Mesendoderm (in vitro differentiated cells): ENCODE measurements at regions not wholly inside any gene's neighbourhood (a gene's known extent, or its start where the extent isn't known, plus 50 kb on each side); places are given as distances from the start of the nearest gene placed in this dataset.
"Not testable (repeated sequence)": the region's sequence is repeated elsewhere in the genome, so short reads cannot be mapped to it uniquely, and the experiment has no call there.

ENCODE experiments used
- DNase-seq: peaks from one replicate; pipeline ENCODE4 v3.0.0; 2013
- H2AK5ac ChIP-seq: 2 replicates; pipeline ENCODE4 v1.6.1; 2013; ENCODE audit warnings: low read length, inconsistent platforms
- H2BK120ac ChIP-seq: 2 replicates; pipeline ENCODE4 v1.6.1; 2013; ENCODE audit warnings: low read depth, mild to moderate bottlenecking, low read length, moderate library complexity, mixed read lengths
- H2BK15ac ChIP-seq: replicated peaks from 2 replicates; pipeline ENCODE4 v1.6.1; 2013; ENCODE audit warnings: low read depth, mild to moderate bottlenecking, moderate library complexity
- H2BK5ac ChIP-seq: 2 replicates; pipeline ENCODE4 v1.6.1; 2013; ENCODE audit warnings: low read length, inconsistent platforms
- H3K18ac ChIP-seq: 2 replicates; pipeline ENCODE4 v1.6.1; 2013; ENCODE audit warnings: mild to moderate bottlenecking, low read length, mixed read lengths
- H3K23ac ChIP-seq: one replicate; pipeline ENCODE4 v1.6.1; 2013; ENCODE audit warnings: low read length
- H3K27ac ChIP-seq: 2 replicates; pipeline ENCODE4 v1.5.1; 2013; ENCODE audit warnings: low read depth, mild to moderate bottlenecking, inconsistent platforms, low read length, moderate library complexity
- H3K27me3 ChIP-seq: 2 replicates; pipeline ENCODE4 v1.6.1; 2013; ENCODE audit warnings: low read length, control low read depth, mild to moderate bottlenecking, inconsistent platforms; ENCODE audit not compliant: insufficient read depth, poor library complexity
- H3K36me3 ChIP-seq: 2 replicates; pipeline ENCODE4 v1.6.1; 2013; ENCODE audit warnings: low read length, inconsistent platforms; ENCODE audit not compliant: control insufficient read depth, insufficient read depth
- H3K4ac ChIP-seq: one replicate; pipeline ENCODE4 v1.6.1; 2013; ENCODE audit warnings: low read depth, mild to moderate bottlenecking, low read length, moderate library complexity
- H3K4me1 ChIP-seq: 2 replicates; pipeline ENCODE4 v1.6.1; 2013; ENCODE audit warnings: low read depth, low read length, inconsistent platforms; ENCODE audit not compliant: control insufficient read depth
- H3K4me2 ChIP-seq: 2 replicates; pipeline ENCODE4 v1.6.1; 2013; ENCODE audit warnings: low read length
- H3K4me3 ChIP-seq: 2 replicates; pipeline ENCODE4 v1.5.1; 2013; ENCODE audit warnings: mild to moderate bottlenecking, low read length
- H3K56ac ChIP-seq: one replicate; pipeline ENCODE4 v1.6.1; 2013; ENCODE audit warnings: low read length
- H3K79me1 ChIP-seq: 2 replicates; pipeline ENCODE4 v1.6.1; 2013; ENCODE audit warnings: low read length, inconsistent platforms
- H3K79me2 ChIP-seq: 2 replicates; pipeline ENCODE4 v1.6.1; 2013; ENCODE audit warnings: mild to moderate bottlenecking, low read length; ENCODE audit not compliant: control insufficient read depth, insufficient read depth
- H3K9ac ChIP-seq: 2 replicates; pipeline ENCODE4 v1.6.1; 2013; ENCODE audit warnings: low read length, inconsistent platforms
- H4K5ac ChIP-seq: one replicate; pipeline ENCODE4 v1.6.1; 2013; ENCODE audit warnings: low read length
- H4K8ac ChIP-seq: one replicate; pipeline ENCODE4 v1.6.1; 2013; ENCODE audit warnings: low read depth, mild to moderate bottlenecking, control low read depth, low read length, moderate library complexity
- WGBS: extraction: QIAGEN DNeasy Blood & Tissue Kit; methylation state at CpG from one replicate; pipeline ENCODE4 v1.1.7; 2013; ENCODE audit warnings: low lambda C conversion rate, missing lambda C conversion rate; ENCODE audit not compliant: insufficient coverage; ENCODE audit errors: extremely low coverage; 5-methylcytosine and 5-hydroxymethylcytosine counted together

DNA sequence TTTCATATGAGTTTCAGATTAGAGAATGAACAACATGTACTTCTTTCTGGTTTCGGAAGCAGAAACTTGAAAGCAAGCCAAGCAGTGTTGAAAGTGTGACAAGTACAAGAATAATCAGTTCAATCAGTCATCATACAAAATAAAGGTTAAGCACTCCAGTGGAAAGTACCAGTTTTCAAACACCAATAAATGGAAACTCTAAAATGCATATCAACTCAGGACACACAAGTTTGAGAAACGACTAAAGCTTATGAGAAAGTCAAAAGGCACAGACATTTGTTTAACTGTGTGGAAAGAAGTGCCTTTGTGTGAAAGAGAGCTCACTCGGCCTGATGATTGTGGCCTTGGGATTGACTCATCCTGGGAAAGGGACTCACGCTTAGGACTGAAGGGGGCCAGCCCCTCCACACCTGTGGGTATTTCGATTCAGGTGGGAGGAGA is 60.6 kb upstream of the AKR1C1 start:
- Histone ChIP-seq H4K8ac (no peak overlapping the region), H3K4me2 (no peak overlapping the region), H3K9ac (no peak overlapping the region), H3K4me3 (no peak overlapping the region), H3K18ac (no peak overlapping the region), H3K36me3 (no peaks in the 10 kb centered on the region), H4K5ac (no peak overlapping the region), H2BK15ac (no peak overlapping the region), H3K23ac (no peak overlapping the region), H3K27ac (no peak overlapping the region), H2BK120ac (no peak overlapping the region), H3K4me1 (no peaks in the 10 kb centered on the region), H2AK5ac (no peak overlapping the region), H3K79me2 (no peaks in the 10 kb centered on the region), H2BK5ac (no peak overlapping the region), H3K56ac (no peak overlapping the region), H3K27me3 (no peaks in the 10 kb centered on the region), H3K79me1 (no peaks in the 10 kb centered on the region), H3K4ac (no peak overlapping the region)
- WGBS: no CpG with 5 or more reads among the region's 5 CpGs
- DNase-seq: no peak

DNA sequence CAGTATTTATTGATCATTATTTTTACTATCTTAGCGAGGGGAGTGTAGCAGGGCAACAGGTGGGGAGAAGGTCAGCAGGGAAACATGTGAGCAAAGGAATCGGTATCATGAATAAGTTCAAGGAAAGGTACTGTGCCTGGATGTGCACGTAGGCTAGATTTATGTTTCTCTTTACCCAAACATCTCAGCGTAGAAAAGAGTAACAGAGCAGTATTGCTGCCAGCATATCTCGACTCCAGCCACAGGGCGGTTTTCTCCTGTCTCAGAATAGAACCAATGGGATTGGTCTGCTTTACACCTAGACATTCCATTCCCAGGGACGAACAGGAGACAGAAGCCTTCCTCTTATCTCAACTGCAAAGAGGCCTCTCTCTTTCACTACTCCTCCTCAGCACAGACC is 60.1 kb upstream of the AKR1C1 start:
- H3K4me2 ChIP-seq, H3K4ac ChIP-seq, H2BK5ac ChIP-seq, H3K4me3 ChIP-seq, H3K27me3 ChIP-seq, H3K79me2 ChIP-seq, H2BK15ac ChIP-seq, H4K5ac ChIP-seq, H3K9ac ChIP-seq, H3K4me1 ChIP-seq, H4K8ac ChIP-seq, H3K36me3 ChIP-seq, H3K56ac ChIP-seq, H3K18ac ChIP-seq, H3K23ac ChIP-seq, H2AK5ac ChIP-seq, H3K27ac ChIP-seq, H2BK120ac ChIP-seq, H3K79me1 ChIP-seq: not testable (repeated sequence)
- WGBS: no CpG with 5 or more reads among the region's 7 CpGs
- peak; percentile 11 for DNase-seq

DNA sequence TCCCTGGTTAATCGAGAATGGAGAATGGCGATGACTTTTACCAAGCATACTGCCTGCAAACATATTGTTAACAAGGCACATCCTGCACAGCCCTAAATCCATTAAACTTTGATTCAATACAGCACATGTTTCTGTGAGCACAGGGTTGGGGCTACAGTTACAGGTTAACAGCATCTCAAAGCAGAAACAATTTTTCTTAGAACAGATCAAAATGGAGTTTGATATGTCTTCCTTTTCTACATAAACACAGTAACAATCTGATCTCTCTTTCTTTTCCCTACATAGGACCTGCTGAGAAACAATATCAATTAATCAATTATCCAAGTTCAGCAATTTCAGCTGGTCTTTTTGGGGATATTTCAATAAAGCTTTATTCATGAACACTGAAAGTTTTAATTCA is 59.5 kb upstream of the AKR1C1 start:
- not testable (repeated sequence) for DNase-seq, H4K8ac ChIP-seq, H2BK15ac ChIP-seq, H3K4me3 ChIP-seq, H2BK5ac ChIP-seq, H3K18ac ChIP-seq, H3K9ac ChIP-seq, H4K5ac ChIP-seq, H3K23ac ChIP-seq, H3K27me3 ChIP-seq, H3K36me3 ChIP-seq, H3K79me2 ChIP-seq, H3K4ac ChIP-seq, H3K27ac ChIP-seq, H3K56ac ChIP-seq, H2AK5ac ChIP-seq, H3K79me1 ChIP-seq, H3K4me1 ChIP-seq, H3K4me2 ChIP-seq, H2BK120ac ChIP-seq
- no CpG with 5 or more reads among the region's 2 CpGs for WGBS

DNA sequence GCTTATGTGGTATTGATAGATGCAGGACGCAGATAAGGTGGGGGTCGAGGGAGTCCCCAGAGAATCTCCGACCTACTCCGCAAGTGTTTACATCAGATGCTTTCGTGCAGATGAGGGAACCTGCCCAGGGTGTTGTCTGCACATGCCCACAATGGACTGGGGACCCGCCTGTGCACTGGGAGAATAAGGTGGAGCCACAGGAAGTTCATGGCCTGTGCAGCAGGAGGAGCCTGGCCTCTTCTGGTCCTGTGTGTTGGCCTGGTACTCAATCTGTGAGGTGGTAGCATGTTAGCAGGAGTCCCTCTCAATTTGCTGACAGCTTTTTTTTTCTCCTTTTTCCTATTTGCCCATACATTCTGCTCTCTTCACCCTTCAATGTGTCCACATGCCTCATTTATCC is 54.1 kb upstream of the AKR1C1 start:
- Histone ChIP-seq H3K27ac (no peak overlapping the region), H3K4ac (no peak overlapping the region), H3K4me2 (no peak overlapping the region), H4K5ac (no peak overlapping the region), H3K56ac (no peak overlapping the region), H3K27me3 (no peaks in the 10 kb centered on the region), H3K4me3 (no peak overlapping the region), H2AK5ac (no peak overlapping the region), H3K79me1 (no peaks in the 10 kb centered on the region), H3K4me1 (no peaks in the 10 kb centered on the region), H3K79me2 (no peaks in the 10 kb centered on the region), H3K36me3 (no peaks in the 10 kb centered on the region), H2BK15ac (no peak overlapping the region), H2BK5ac (no peak overlapping the region), H3K18ac (no peak overlapping the region), H2BK120ac (no peak overlapping the region), H4K8ac (no peak overlapping the region), H3K9ac (no peak overlapping the region), H3K23ac (no peak overlapping the region)
- no CpG with 5 or more reads among the region's 6 CpGs for WGBS
- no peak for DNase-seq
